ENCODE measurements at regions not wholly inside any gene's neighbourhood (a gene's known extent, or its start where the extent isn't known, plus 50 kb on each side); places are given as distances from the start of the nearest gene placed in this dataset.
"Not testable (repeated sequence)": the region's sequence is repeated elsewhere in the genome, so short reads cannot be mapped to it uniquely, and the experiment has no call there.

GRCh38 chr3:144818973-144819372 is 847.4 kb downstream of the DIPK2A start:
- Histone ChIP-seq H3K4me1 (ENCODE audit: insufficient read depth) (no peaks in the 10 kb centered on the region), H3K36me3 (ENCODE audit: insufficient read depth) (no peaks in the 10 kb centered on the region), H3K27ac (ENCODE audit: low read depth) (no peak overlapping the region), H3K4me3 (ENCODE audit: low read depth, low read length) (no peak overlapping the region)
- DNase-seq (ENCODE audit: extremely low spot score) = no peak

- 84% methylated on average over 2 of the region's 2 CpGs for WGBS
- not testable (repeated sequence) for H3K27ac ChIP-seq (ENCODE audit: low read depth); H3K4me3 ChIP-seq (ENCODE audit: low read depth, low read length); H3K36me3 ChIP-seq (ENCODE audit: insufficient read depth); DNase-seq (ENCODE audit: extremely low spot score); H3K4me1 ChIP-seq (ENCODE audit: insufficient read depth)
Observed at GRCh38 chr3:144820232-144820631, 848.6 kb downstream of the DIPK2A start.

GRCh38 chr3:144820726-144821125 is 849.1 kb downstream of the DIPK2A start:
- DNase-seq (ENCODE audit: extremely low spot score) = no peak
- H3K36me3 ChIP-seq (ENCODE audit: insufficient read depth) = no peaks in the 10 kb centered on the region
- no peak overlapping the region for H3K27ac ChIP-seq (ENCODE audit: low read depth)
- no peak overlapping the region for H3K4me3 ChIP-seq (ENCODE audit: low read depth, low read length)
- H3K4me1 ChIP-seq (ENCODE audit: insufficient read depth) = no peaks in the 10 kb centered on the region

- Histone ChIP-seq H3K4me3 (ENCODE audit: low read depth, low read length) (no peak overlapping the region), H3K4me1 (ENCODE audit: insufficient read depth) (no peaks in the 10 kb centered on the region), H3K27ac (ENCODE audit: low read depth) (no peak overlapping the region), H3K36me3 (ENCODE audit: insufficient read depth) (no peaks in the 10 kb centered on the region)
- WGBS = 82% methylated on average over 1 of the region's 1 CpG
- DNase-seq (ENCODE audit: extremely low spot score) = no peak
Observed at GRCh38 chr3:144821583-144821982, 850.0 kb downstream of the DIPK2A start.

- Histone ChIP-seq H3K27ac (ENCODE audit: low read depth) (no peak overlapping the region), H3K4me1 (ENCODE audit: insufficient read depth) (no peaks in the 10 kb centered on the region), H3K4me3 (ENCODE audit: low read depth, low read length) (no peak overlapping the region), H3K36me3 (ENCODE audit: insufficient read depth) (no peaks in the 10 kb centered on the region)
- DNase-seq (ENCODE audit: extremely low spot score) = no peak
Observed at GRCh38 chr3:144822671-144823070, 851.0 kb downstream of the DIPK2A start.

- no peak for DNase-seq (ENCODE audit: extremely low spot score)
- H3K4me3 ChIP-seq (ENCODE audit: low read depth, low read length) = no peak overlapping the region
- H3K4me1 ChIP-seq (ENCODE audit: insufficient read depth) = no peaks in the 10 kb centered on the region
- H3K36me3 ChIP-seq (ENCODE audit: insufficient read depth) = no peaks in the 10 kb centered on the region
- H3K27ac ChIP-seq (ENCODE audit: low read depth) = no peak overlapping the region
Observed at GRCh38 chr3:144831955-144832716, 860.5 kb downstream of the DIPK2A start.

GRCh38 chr3:144839991-144840390 is 868.4 kb downstream of the DIPK2A start:
- no peaks in the 10 kb centered on the region for H3K36me3 ChIP-seq (ENCODE audit: insufficient read depth)
- no peak for DNase-seq (ENCODE audit: extremely low spot score)
- WGBS = 69% methylated on average over 2 of the region's 2 CpGs

GRCh38 chr3:144840866-144841265 is 869.2 kb downstream of the DIPK2A start:
- WGBS = 68% methylated on average over 1 of the region's 1 CpG
- no peak for DNase-seq (ENCODE audit: extremely low spot score)
- no peak overlapping the region for H3K4me3 ChIP-seq (ENCODE audit: low read depth, low read length)

More at GRCh38 chr3:144839991-144840390, 868.4 kb downstream of the DIPK2A start:
- H3K4me3 ChIP-seq (ENCODE audit: low read depth, low read length) = no peak overlapping the region
- H3K4me1 ChIP-seq (ENCODE audit: insufficient read depth) = no peaks in the 10 kb centered on the region
- H3K27ac ChIP-seq (ENCODE audit: low read depth) = no peak overlapping the region

GRCh38 chr3:144843099-144843498 is 871.5 kb downstream of the DIPK2A start:
- Histone ChIP-seq H3K4me1 (ENCODE audit: insufficient read depth) (no peaks in the 10 kb centered on the region), H3K36me3 (ENCODE audit: insufficient read depth) (no peaks in the 10 kb centered on the region), H3K4me3 (ENCODE audit: low read depth, low read length) (no peak overlapping the region), H3K27ac (ENCODE audit: low read depth) (no peak overlapping the region)
- no peak for DNase-seq (ENCODE audit: extremely low spot score)
- WGBS = 88% methylated on average over 8 of the region's 8 CpGs

More at GRCh38 chr3:144840866-144841265, 869.2 kb downstream of the DIPK2A start:
- Histone ChIP-seq H3K4me1 (ENCODE audit: insufficient read depth) (no peaks in the 10 kb centered on the region), H3K36me3 (ENCODE audit: insufficient read depth) (no peaks in the 10 kb centered on the region), H3K27ac (ENCODE audit: low read depth) (no peak overlapping the region)

GRCh38 chr3:144852999-144853398 is 881.4 kb downstream of the DIPK2A start:
- no peak overlapping the region for H3K4me3 ChIP-seq (ENCODE audit: low read depth, low read length)
- no peaks in the 10 kb centered on the region for H3K36me3 ChIP-seq (ENCODE audit: insufficient read depth)
- H3K4me1 ChIP-seq (ENCODE audit: insufficient read depth) = no peaks in the 10 kb centered on the region
- H3K27ac ChIP-seq (ENCODE audit: low read depth) = no peak overlapping the region
- no peak for DNase-seq (ENCODE audit: extremely low spot score)

GRCh38 chr3:144854020-144854419 is 882.4 kb downstream of the DIPK2A start:
- not testable (repeated sequence) for H3K4me1 ChIP-seq (ENCODE audit: insufficient read depth); H3K36me3 ChIP-seq (ENCODE audit: insufficient read depth); DNase-seq (ENCODE audit: extremely low spot score); H3K4me3 ChIP-seq (ENCODE audit: low read depth, low read length); H3K27ac ChIP-seq (ENCODE audit: low read depth)
- 95% methylated on average over 9 of the region's 9 CpGs for WGBS

GRCh38 chr3:144859161-144859560 is 887.5 kb downstream of the DIPK2A start:
- no peak for DNase-seq (ENCODE audit: extremely low spot score)
- Histone ChIP-seq H3K27ac (ENCODE audit: low read depth) (no peak overlapping the region), H3K36me3 (ENCODE audit: insufficient read depth) (no peaks in the 10 kb centered on the region), H3K4me3 (ENCODE audit: low read depth, low read length) (no peak overlapping the region), H3K4me1 (ENCODE audit: insufficient read depth) (no peaks in the 10 kb centered on the region)
- WGBS = 86% methylated on average over 3 of the region's 3 CpGs

GRCh38 chr3:144864646-144865045 is 893.0 kb downstream of the DIPK2A start:
- 60% methylated on average over 2 of the region's 2 CpGs for WGBS
- H3K27ac ChIP-seq (ENCODE audit: low read depth) = no peak overlapping the region

GRCh38 chr3:144865948-144866347 is 894.3 kb downstream of the DIPK2A start:
- Histone ChIP-seq H3K36me3 (ENCODE audit: insufficient read depth) (no peaks in the 10 kb centered on the region), H3K4me1 (ENCODE audit: insufficient read depth) (no peaks in the 10 kb centered on the region), H3K4me3 (ENCODE audit: low read depth, low read length) (no peak overlapping the region), H3K27ac (ENCODE audit: low read depth) (no peak overlapping the region)
- DNase-seq (ENCODE audit: extremely low spot score) = no peak

More at GRCh38 chr3:144864646-144865045, 893.0 kb downstream of the DIPK2A start:
- H3K4me3 ChIP-seq (ENCODE audit: low read depth, low read length) = no peak overlapping the region
- H3K4me1 ChIP-seq (ENCODE audit: insufficient read depth) = no peaks in the 10 kb centered on the region
- no peak for DNase-seq (ENCODE audit: extremely low spot score)
- no peaks in the 10 kb centered on the region for H3K36me3 ChIP-seq (ENCODE audit: insufficient read depth)

- WGBS = 16% methylated on average over 2 of the region's 2 CpGs
- Histone ChIP-seq H3K4me3 (ENCODE audit: low read depth, low read length) (no peak overlapping the region), H3K4me1 (ENCODE audit: insufficient read depth) (no peaks in the 10 kb centered on the region), H3K27ac (ENCODE audit: low read depth) (no peak overlapping the region), H3K36me3 (ENCODE audit: insufficient read depth) (no peaks in the 10 kb centered on the region)
- no peak for DNase-seq (ENCODE audit: extremely low spot score)
Observed at GRCh38 chr3:144866476-144866875, 894.9 kb downstream of the DIPK2A start.

Measured in urinary bladder (tissue), 3 donors.